Fibroblast of gingiva (primary cell): ENCODE measurements at regions not wholly inside any gene's neighbourhood (a gene's known extent, or its start where the extent isn't known, plus 50 kb on each side); places are given as distances from the start of the nearest gene placed in this dataset.

ENCODE experiments used
- DNase-seq: peaks from one replicate; pipeline ENCODE4 v3.0.0-alpha.2; 2011; ENCODE audit warnings: low read depth

DNA sequence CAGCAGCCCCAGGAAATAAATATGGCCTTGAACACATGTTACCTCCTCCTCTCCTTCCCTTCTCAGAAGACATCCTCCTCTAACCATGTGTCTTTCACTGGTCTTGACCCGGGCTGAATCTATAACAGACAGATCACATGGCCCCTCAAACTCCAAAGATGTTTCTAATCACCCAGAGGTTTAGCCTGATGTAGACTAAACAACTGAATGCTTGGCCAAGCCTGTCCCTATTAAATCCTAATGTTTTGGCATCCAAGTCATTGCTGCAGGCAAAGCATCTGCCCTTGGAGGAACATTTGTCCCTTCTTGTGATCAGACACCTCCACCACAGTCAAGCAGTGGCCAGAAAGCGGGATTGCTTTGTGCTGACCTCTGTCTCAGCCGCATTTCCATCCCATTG is 65.5 kb downstream of the ANKRD60 start:
- peak; percentile 39 for DNase-seq

- no peak for DNase-seq
Measured at GRCh38 chr20:58161192-58161591, 67.3 kb downstream of the ANKRD60 start.

DNA sequence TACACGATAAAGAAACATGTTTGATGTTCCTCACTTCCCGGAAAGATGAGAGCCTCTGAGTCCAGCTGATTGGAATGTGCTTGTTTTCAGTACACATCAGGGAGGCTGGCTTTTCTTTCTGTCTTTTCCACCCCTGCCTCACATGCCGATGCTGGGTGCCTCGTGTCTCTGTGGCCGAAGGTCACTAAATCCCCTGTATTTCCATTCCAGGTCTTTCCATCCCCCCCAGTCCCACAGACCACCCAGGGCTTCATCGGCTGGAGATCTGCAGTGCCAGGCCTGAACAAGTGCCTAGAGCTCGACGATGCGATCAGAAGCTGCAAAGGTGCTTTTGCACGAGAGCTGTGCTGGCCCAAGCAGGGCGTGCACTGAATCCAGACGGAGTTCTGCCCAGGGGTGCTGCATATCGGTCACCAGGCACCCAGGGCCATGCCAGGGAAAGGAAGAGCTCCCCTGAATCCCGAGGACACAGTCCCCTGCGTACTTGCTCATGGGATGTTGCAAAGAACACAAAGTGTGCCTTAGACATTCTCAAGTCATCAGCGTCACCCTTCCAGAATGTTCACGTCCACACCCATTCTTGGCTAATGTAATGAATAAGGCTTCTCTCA is 67.9 kb downstream of the ANKRD60 start:
- peak; percentile 69 for DNase-seq

DNA sequence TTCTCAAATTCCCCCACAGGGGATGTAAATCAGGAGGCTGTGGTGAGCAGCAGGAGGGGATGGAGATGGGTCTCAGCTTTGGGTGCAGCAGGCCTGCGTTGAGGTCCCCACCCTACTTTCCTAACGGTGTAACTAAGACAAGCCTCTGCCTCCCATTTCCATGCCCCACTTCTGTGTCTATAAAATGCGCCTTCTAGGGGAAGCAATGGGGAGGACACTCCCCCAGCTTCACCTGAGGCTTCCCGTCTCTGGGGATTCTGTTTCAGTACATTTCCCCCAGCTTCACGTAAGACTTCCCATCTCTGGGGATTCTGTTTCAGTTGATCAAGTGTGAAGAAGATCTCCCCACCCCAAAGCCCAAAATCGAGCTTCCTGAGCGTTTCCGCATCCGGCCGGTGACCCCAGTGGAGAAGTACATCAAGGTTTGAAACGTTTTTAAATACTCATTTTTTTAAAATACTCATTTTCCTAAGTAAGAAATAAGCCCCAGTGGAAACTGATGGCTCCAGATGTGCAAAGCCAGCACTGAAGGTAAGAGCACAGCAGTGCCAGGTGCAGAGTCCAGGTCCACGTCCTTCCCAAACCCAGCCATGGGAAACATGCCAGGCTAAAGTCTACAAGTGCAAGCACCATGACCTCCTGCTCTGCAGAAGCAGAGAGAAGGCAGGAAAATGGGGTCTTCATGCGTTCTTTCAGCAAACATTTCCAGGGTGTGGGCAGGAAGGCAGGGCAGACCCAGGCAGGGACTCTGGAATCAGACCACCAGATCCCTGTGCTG is 73.1 kb downstream of the ANKRD60 start:
- DNase-seq = no peak

DNA sequence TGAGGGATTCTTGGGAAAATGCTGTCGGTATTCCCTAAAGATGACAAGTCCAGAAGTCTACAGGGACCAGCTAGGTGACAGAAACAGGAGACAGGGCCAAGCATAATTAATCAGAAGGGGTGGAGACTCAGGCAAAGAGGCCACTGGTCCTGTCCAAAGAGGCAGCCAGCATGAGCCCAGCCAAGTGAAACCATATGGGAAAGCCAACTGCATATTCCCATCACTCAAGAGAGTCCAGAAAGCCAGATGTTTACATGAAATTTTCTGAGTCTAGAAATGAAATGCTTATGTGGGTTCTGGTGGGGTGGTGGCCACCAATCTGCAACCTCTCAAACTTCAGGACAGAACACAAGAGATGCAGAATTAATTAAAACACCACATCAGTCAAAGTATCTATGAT is 74.3 kb downstream of the ANKRD60 start:
- DNase-seq = no peak

DNA sequence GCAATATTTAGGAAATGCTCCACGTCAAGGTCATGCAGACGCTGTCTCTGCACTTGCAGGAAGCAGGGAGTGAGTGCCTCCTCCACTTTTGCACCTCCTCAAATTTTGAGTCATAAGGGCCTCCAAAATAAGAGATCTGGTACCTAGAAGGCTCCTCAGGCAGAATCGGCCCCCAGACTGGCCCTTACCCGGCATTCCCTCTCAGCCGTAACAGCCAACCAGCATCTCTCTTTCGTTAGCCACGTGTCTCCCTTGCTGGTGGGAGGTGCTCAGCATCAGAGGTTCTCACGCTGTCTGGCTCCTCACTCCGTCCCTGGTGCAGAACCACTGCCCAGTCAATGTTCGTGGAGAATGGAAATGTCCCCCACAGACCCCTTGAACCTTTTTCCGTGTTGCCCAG is 75.3 kb downstream of the ANKRD60 start:
- DNase-seq = no peak

- no peak for DNase-seq
Measured at GRCh38 chr20:58150772-58151171, 77.7 kb downstream of the ANKRD60 start.

GRCh38 chr20:58149437-58150091 is 78.9 kb downstream of the ANKRD60 start:
- no peak for DNase-seq

GRCh38 chr20:58148891-58149290 is 79.6 kb downstream of the ANKRD60 start:
- DNase-seq = no peak

DNA sequence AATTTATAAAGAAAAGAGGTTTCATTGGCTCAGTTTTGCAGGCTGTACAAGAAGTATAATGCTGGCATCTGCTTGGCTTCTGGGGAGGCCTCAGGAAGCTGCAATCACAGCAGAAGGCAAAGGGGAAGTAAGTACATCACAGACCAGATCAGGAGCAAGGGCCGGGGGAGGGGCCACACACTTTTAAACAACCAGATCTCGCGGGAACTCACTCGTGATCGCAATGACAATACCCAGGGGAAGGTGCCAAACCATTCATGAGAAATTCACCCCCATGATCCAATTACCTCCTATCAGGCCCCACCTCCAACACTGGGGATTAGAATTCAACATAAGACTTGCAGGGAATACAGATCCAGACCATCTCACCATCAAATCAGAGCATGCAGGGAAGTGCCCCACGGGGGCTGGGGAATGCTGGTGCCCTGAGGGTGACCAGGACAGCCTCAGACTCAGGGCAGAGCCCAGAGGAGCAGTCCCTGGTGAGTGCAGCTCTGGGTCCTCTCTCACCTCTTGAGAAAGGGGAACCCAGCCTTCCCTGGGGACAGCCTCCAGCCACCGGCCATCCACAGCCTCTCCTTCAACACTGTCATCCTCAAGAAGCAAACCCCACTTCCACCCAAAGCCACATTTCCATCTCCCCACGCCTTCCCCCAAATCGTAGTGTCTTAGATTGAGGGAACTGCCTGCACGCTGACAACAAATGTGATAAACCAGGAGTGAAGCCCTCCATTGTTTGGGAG is 80.7 kb downstream of the ANKRD60 start:
- DNase-seq = no peak

DNA sequence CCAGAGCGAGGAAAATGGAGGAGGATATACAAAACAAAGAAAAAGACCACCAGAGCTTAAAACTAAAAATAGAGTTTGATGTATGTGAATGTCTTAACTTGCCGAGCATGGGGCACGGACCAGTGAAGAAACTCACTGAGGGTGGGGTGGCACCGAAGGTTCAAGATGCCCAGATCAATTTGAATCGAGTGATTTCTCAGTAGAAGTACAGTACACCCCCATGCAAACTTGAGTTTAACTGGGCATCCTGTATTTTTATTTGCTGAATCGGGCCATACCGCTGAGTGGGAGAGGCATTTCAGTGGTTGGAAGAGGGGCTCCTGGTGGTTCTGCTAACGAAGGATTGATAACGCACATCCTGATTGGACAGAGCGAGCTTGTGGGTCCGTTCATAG is 81.7 kb downstream of the ANKRD60 start:
- DNase-seq = no peak

GRCh38 chr20:58146081-58146745 is 82.2 kb downstream of the ANKRD60 start:
- DNase-seq = no peak

GRCh38 chr20:58145506-58146080 is 82.9 kb downstream of the ANKRD60 start:
- DNase-seq = no peak

DNA sequence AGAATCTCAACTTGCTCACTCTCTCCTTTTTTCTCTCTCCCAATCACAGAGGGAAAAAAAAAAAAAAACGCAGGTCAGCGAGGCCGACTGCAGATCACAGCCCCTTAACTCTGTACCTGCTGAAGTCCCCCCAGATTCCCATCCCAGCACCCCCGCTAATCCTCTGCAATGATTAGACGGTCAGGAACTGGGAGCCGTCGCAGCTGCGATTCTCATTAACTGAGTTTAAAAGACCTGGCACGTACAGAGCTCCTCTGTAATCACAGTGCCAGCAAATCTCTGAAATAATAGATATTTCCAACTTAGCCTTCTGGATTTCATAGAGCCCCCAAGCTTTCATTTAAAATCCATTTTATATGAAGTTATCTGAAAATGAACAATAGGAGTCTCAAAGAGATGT is 84.4 kb downstream of the ANKRD60 start:
- no peak for DNase-seq

- no peak for DNase-seq
Measured at GRCh38 chr20:58143531-58143930, 84.9 kb downstream of the ANKRD60 start.

- no peak for DNase-seq
Measured at GRCh38 chr20:58142843-58143185, 85.6 kb downstream of the ANKRD60 start.

- no peak for DNase-seq
Measured at GRCh38 chr20:58141971-58142842, 86.2 kb downstream of the ANKRD60 start.

DNA sequence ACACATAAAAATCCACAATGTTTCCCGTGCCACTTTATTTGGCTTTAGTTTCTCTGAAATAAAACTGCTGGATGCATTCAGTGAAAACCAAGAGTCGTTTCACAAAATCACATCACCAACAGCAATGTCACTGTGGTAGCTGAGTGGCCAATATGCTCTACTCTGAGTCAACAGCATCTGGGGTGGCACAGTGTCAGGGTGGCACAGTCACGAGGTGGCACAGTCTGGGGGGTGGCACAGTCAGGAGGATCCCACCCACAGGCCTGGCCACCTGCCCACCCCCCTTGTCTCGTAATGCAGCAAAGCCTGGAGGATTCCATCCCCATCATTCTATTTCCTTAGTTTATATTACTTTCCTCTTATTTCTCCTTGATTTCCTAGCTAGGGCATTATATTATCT is 87.0 kb downstream of the ANKRD60 start:
- no peak for DNase-seq

DNA sequence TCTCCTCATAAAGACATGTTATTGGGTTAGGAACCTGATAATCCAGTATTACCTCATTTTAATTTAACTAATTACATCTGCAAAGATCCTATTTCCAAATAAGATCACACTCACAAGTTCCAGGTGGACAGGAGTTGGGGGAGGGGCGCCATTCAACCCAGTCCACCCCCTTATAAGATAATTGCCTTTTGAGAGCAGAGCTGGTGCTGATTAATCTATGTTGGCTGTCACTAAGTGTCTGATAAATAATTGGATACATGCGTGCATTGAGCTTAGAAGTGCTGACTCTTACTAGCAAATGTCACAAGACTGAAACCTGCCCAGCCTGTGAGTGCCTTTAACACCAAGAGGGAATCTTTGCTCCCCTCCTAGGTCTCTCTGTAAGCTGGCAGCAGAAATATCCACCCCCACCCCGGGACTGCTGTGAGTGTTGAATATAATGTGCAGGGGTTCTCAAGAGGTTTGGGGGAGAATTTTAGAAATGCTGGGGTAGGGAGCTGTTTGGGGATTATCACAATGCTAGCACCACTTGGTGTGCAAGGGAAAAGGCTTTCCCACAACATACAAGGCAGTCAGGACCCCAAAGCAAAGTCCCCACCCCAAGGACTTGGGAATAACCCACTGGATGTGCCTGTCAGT is 87.5 kb downstream of the ANKRD60 start:
- no peak for DNase-seq
